GM18861 (cell line): ENCODE measurements at regions not wholly inside any gene's neighbourhood (a gene's known extent, or its start where the extent isn't known, plus 50 kb on each side); places are given as distances from the start of the nearest gene placed in this dataset.
"Not testable (repeated sequence)": the region's sequence is repeated elsewhere in the genome, so short reads cannot be mapped to it uniquely, and the experiment has no call there.

Source experiments
- ATAC-seq: cut with Tn5 transposase; IDR thresholded peaks from one replicate; pipeline ENCODE4 v1.9.1; 2021; ENCODE audit not compliant: unreplicated experiment

DNA sequence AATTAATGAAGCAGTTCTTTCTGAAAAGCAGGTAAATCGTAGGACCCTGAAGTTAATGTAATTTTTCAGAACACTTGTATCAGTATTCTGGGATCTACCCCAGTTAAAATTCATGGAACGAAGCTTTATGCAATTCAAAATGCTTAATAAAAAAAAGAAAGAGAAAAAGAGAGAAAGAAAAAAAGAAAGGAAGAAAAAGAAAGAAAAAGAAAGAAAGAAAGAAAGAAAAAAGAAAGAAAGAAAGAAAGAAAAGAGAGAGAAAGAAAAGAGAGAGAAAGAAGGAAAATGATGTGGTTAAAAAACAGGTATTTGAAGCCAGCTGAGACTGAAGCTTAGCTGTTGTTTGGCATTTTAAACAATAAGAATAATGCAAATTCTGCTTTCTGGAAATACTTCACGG lies 427.4 kb upstream of the AKR1E2 start:
- ATAC-seq = no peak

DNA sequence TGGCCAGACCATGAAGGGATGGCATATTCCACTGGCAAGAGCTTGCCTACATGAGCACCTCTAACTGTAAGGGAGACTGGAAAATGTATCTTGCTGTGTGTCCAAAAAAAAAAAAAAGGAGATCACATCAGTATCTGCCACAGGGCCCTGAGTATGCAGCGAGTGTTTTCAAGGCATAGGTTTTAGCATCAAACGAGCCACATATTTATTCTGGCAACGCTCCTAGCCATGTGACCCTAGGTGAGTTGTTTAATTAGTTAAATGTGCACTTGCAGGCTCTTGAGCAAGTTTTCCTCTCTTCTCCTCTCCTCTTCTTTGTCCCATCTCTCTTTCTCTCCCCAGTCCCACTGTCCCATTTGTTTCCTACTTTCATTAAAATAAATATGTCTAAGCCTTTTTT lies 428.7 kb upstream of the AKR1E2 start:
- no peak for ATAC-seq

DNA sequence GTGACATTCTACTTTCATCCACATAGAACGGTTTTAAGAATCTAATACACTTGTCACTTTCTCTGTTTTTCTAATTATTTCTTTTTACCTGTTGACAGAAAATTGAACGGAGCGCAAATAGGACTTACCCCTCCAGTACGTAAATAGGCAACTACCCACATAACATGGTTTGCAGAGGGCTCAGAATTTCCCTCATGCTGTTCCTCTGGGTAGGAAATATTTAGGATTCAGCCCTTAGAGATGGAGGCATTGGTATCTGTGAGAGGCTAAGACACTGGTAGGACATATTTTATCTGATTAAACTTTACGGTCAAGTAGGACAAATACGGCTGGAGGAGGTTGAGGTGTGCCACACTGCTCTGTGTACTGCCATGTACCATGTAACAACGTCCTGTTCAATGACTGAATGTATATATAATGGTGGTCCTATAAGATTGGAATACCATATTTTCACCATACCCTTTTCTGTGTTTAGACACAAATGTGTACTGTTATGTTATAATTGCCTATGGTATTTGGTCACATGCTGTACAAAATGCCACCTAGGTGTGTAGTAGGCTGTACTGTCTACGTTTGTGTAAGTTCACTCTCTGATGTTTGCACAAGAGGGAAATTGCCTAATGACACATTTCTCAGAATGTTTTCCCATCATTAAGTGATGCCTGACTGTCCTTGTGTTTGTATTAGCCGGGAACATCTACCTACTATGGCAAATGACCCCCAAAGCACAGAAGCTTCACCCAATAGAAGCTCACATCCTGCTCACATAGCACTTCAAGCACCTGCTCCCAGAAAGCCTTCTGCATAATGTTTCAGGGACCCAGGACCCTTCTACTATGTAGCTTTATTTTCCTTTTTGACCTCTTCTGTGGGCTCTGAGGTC lies 429.4 kb upstream of the AKR1E2 start:
- ATAC-seq = no peak

DNA sequence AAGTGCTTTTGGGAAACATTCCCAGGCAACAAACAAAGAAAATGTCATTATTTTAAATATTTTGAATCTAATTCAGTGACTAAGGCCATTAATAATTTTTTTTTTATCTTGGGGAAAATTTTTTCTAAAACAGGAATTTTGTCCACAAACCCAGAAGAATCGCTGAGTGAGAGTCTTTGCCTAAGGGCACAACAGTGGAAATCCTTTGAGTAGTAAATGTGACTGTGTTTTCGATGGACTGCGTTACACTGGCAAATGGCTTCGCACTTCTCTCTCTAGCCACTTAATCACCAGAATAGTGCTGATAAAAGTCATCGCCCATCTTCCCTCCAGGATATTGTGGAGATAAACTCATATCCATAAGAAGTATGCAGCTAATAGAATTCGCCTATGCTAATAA lies 430.3 kb upstream of the AKR1E2 start:
- no peak for ATAC-seq

DNA sequence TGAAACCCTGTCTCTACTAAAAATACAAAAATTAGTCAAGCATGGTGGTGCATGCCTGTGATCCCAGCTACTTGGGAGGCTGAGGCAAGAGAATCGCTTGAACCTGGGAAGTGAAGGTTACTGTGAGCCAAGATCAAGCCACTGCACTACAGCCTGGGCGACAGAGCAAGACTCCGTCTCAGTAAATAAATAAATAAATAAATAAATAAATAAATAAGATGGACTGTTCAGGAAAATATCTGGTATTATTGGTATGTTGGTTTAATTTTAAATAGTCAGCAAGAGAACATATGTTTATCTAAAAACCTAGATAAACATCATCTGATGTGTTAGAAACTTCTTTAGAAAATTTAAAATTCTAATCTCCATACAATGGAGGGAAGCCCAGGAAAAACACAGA lies 431.6 kb upstream of the AKR1E2 start:
- not testable (repeated sequence) for ATAC-seq

DNA sequence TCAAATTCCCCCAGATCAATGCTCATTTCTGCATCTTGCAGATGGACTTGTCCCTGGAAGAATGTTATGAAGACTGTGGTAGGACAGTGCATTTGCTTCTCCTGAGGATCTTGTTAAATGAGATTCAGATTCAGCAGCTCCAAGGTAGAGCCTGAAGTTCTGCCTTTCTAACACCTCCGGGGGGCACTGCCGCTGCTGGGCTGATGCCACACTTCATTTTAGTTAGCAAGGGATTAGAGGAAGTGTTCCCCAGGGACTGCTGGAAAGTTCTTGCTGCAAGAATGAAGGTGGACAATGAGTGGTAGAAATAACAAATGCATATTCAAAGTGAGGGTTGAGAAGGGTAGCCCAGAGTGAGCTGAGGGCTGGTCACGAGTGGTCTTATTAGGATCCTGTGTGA lies 434.3 kb upstream of the AKR1E2 start:
- ATAC-seq = no peak

DNA sequence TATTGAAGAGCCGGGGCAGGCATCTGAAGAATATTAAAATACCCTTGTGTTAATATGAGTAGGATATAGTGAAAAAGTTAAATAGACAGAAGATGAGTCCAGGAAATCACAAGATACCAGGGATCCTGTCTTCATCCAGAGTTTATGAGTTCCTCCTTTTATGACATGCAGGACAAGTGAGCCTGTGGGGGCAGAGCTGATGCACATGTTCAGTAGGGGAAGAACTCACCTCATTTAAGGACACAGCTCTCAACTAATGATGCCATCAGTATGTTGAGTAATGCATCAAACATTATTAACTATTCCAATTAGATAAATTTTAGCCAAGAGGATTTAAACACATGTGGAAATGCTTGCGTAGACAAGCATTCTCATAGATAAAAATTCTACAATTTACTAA lies 435.8 kb upstream of the AKR1E2 start:
- ATAC-seq = no peak

DNA sequence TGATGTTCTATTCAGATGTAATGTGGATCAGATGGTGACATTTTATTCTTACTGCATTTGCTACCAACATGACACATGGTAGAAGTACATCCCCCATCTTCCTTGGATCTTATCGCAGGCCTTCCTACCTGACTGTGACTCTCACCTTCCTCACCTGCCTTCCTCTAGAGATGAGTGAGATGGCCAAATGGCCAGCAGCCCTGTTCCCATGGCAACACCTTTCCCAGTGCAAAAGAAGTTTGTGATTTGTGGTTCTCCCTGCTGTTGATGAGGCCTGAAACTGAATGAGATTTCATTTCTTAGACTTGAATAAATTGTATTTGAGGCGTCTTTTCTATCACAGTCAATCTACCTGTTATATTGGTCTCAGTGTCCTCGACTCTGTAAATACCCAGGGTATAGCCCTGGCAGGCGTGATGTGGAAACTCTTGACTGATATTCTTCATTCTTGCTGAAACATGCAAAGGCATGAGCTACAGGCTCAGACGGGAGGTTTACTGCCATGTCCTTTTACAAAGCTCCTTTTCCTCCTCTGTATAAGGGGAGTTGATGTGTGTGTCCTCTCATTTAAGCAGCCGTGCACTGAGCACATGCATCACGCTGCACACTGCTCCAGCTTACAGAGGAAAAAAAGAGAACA lies 440.7 kb upstream of the AKR1E2 start:
- ATAC-seq = no peak

DNA sequence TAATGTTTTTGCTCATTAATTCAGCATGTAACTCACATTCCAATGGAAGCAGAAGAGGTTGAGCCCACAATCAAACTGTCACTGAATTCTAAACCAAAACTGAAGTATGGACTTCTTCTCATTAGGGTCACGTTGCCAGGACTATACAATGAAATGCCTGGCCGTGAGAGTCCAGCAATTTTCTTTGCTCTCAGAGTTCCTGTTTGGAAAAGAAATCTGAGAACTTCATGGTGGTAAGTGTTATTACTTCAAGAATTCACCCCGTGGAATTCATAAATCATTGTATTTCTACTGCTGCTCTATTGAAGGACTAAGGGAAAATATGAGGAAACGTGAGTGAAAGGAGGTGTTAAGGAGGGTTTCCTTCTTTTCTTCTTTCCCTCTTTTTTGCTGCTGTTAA lies 441.8 kb upstream of the AKR1E2 start:
- no peak for ATAC-seq

DNA sequence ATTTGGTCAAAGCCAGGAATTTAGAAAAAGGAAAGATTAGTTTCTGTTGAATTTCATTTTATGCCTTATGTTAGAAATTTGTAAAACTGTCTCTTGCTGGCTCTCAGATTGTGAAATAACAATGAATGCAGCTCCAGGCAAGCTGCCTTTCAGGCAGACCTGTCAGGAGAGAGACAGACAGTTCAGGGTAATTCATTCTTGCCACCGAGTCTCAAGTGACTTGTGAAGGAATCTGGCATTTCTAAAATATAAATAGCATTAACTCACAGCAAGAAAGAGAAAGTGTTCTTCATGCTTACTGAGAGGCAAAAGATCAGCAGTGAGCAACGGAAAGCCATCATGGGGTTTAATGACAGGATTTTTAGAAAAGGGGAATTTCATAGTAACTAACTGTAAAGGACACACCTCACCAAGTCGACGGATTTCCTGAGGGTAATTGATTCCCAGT lies 442.3 kb upstream of the AKR1E2 start:
- ATAC-seq = no peak

DNA sequence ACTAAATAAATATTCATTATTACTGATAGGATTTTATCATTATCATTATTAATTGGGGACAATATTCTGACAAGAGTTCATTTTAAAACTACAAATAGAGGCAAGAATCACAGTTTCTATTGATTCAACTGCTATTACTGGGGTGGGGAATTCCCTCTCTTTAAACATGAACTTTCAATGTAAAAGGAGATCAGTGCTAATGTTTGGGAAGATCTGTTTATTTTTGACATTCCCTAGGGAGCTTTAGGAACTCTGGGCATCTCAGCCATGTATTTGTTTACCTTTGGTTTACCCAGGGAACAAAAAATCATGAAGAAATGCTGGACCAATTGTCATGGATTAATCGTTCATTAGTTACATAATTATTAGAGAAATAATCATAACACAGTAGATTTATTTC lies 443.2 kb upstream of the AKR1E2 start:
- ATAC-seq = no peak

DNA sequence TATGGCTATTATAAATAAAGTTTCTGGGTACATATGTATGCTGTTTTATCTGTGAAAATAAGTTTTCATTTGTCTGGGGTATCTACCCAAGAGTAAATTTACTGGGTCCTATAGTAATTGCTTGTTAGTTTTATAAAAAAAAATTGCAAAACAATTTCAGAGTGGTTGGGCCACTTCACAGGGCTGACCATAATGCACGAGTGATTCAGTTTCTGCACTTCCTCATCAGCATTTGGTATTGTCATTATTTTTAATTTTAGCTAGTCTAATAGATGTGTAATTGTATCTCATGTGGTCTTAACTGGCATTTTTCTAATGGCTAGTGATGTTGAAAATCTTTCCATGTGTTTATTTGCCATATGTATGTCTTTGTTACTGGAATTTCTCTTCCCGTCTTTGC lies 452.4 kb upstream of the AKR1E2 start:
- no peak for ATAC-seq

DNA sequence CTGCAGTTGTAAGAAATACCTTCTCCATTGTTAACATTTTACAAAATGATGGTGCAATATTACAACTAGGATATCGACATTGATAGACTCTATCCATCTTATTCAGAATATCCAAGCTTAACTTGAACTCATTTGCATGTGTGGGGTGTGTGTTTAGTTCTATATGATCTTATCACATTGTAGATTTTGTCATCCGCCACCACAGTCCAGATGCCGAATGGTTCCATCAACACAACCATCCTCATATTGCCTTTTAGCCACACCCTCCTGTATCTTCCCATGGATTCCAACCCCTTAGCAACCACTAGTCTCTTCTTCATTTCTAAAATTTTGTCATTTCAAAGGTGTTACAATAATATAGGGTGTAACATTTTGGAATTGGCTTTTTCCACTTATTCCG lies 452.9 kb upstream of the AKR1E2 start:
- ATAC-seq = no peak

DNA sequence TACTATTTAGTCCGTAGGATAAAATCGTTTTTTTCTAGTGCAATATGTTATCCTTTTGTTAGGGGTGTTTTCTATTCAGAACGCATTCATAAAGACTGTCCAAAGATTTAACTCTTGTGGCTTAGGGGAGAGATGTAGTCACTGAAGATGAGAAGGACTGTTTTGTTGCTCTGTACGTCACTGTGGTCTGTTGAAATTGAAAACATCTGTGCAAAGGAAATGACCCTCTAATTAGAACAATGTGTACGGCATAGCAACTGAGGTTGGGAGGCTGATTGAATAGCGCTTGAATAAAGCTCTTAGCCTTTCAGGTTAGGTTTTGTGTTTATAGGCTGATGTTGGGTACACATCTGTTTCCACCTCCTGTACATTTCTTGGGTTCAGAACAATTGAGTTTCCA lies 453.4 kb upstream of the AKR1E2 start:
- no peak for ATAC-seq

DNA sequence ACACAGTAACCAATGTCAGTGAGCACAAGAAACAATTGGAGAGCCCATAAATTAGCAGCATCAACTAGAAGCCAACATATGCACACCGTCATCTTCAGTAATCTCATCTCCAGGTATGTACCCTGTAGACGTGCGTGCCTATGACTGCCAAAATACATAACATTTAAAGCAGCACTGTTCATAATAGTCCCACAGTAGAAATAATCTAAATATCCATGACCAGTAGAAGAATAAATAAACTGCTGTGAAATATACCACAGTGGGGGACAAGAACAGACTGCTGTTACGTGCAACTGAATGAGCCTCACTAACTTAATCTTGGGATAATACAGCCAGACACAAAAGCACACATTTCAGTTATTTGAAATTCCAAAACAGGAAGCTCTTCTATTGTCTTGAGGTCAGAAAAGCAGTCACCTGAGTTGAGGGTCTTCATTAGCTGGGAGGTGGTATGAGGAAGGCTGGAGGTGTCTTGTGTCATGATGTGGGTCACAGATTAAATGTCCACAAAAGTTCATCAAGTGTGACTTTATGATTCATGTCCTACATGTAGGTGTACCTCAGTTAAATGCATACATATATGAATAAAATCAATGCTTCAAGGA lies 454.2 kb upstream of the AKR1E2 start:
- no peak for ATAC-seq

DNA sequence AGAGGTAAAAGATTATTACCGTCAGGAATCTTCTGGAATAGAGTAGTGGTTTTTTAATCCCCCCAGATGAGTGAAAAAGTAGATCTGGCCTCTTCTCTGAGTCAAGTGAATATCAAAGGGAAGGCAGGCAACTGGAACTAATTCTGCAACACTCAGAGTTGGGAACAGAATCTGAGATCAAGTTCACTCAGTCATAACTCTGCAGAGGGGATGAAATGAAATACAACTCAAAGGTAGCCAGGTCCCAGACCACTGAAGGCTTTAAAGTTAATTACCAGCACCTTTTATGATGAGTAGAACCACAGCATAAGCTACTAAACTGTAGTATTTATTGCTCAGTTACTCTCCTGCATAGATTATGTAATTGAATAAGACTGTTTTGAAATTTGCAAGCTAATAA lies 455.6 kb upstream of the AKR1E2 start:
- no peak for ATAC-seq

DNA sequence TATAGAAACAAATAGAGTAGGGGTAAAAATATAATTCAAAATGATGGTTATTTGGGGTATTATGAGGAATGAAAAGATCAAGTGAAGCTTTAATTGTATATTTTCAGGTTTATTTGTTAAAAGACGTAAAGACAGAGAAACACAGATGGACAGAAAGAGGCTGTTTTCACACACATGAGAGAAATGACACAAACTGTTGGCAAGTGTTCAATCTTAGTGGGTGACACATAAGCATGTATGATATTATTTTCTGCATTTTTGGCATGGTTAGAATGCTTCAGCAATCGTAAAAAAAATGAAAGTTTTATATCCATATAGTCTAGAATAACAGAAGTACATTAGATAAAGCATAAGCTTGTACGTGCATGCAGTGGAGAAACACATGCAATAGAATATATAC lies 464.4 kb upstream of the AKR1E2 start:
- ATAC-seq = no peak

DNA sequence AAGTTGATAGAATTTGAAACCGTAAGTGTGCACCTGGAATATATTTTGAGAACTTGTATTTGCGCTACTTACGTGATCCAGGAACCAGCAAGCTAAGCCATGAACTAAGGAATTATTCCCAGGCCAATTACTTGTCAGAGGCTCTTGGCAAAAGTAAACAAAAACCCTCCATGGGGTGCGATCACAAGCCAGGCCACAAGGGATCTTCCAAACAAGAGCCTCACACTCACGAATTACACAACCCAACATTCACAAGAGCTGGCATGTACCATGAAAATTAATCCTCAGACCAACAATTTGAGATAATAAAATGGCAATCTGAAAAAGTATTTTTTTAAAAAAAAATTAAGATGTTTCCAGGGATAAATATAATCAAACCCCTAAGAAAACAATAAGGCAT lies 467.0 kb upstream of the AKR1E2 start:
- ATAC-seq = no peak

DNA sequence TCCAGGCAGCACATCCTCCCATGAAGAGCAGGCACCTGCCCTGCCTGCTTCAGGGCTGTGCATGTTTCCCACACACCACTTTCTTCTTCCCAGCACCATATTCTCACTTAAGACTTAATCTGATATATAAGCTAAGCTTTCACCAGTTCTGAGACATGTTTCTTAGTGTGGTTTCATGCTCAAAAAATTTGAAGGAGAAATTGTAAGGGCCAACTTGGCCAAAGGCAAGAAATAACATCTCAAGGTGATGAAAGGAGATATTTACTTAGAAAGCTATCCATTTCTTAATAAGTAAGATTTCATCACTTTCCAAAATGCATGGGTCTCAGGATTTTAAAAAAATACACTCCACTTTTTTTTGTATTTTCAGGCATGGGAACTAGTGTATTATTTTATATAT lies 468.1 kb upstream of the AKR1E2 start:
- no peak for ATAC-seq

DNA sequence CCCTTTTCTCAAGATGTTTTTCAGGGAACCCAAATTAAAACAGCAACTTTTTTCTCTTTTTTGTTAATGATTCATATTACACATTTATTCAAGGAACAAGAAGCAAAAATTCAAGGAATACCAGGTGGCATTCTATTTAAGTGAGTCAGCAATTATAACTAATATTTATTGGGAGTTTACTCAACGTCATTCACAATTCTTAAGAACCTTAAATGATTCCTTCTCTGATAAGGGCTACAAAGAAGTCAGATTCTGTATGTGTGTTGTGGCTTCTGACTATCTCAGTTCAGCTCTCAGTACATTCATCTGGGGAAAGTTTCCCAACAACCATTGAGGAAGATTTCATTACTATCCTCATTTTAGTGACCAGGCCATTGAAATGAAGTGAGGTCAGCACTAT lies 470.7 kb upstream of the AKR1E2 start:
- no peak for ATAC-seq

DNA sequence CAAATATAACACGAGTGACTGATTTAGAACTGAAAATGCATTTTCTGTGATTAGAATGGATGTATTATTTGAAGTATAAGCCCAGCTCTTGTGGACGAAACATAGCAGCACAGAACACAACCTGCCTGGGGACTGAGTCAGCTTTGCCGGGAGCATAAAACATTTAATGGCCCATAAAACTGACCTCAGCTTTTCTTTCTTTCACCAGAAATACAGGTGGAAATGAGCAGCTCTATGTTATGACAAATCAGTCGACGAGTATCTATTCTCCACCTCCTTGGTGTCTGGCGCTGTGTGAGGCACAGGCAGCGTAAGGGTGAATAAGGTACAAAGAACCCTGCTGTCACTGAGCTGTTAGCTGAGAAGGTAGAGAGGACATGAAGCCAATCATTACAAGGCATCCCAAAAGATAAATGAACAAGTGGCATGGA lies 471.6 kb upstream of the AKR1E2 start:
- no peak for ATAC-seq

DNA sequence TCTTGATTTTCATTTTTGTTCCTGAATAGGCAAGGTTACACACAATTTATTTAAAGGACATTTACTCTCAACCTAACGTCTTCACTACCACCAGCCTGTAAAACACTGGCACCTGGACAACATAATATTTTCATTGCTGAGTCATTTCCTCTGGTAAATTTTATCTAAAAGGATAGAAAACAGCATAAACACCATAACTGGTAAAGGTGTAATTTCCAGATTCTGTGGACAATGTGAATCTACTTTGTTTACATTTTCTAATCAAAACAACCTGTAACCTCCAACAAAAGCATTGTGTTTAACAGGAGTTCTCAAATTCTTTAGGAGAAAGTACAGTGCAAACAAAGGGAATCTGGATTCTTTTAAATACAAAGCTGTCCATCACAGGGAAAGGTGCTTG lies 472.0 kb upstream of the AKR1E2 start:
- no peak for ATAC-seq
